ENCODE measurements at regions not wholly inside any gene's neighbourhood (a gene's known extent, or its start where the extent isn't known, plus 50 kb on each side); places are given as distances from the start of the nearest gene placed in this dataset.
"Not testable (repeated sequence)": the region's sequence is repeated elsewhere in the genome, so short reads cannot be mapped to it uniquely, and the experiment has no call there.

- DNase-seq: not testable (repeated sequence)
These were observed 409.1 kb downstream of the ICE1 start for GRCh38 chr5:5831622-5832021.

GRCh38 chr5:5828619-5829018 lies 406.1 kb downstream of the ICE1 start:
- no peak for DNase-seq

DNA sequence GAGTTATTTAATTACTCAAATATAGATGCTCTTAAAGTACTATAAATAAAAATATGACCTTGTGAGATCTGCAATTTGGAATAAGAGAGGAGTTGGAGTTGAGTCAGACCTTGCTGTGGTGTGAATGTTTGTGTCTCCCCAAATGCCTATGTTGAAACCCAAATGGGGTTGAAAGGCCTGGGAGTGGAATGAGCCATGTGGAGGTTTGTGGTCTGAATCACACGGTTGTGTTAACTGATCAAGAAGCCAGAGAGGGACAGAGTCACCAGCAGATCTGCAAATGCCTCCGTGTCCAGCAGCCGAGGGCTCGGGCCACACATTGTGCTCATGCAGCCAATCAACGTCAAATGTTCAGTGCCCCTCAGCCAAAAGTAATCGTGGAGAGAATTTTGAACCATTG lies 404.4 kb downstream of the ICE1 start:
- no peak for DNase-seq

DNA sequence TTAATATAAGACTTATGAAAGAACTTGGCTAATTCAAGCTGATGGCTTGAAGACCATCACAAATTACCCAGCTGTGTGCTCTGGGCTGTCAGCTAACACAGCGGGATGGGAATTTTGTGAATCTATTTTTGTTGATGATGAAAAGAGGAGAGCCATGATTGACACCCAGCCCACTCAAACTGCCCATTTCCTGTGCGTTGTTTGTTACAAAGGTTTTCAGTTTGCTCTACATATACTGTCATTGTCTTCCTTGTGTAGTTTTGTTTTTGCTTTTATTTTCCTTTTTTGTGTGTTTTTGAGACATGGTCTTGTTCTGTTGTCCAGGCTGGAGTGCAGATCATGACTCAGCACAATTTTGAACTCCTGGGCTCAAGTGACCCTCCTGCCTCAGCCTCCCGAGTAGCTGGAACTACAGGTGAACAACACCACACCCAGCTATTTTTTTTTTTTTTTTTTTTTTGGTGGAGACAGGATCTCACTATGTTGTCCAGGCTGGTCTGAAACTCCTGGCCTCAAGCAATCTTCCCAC lies 400.3 kb downstream of the ICE1 start:
- DNase-seq: no peak

DNA sequence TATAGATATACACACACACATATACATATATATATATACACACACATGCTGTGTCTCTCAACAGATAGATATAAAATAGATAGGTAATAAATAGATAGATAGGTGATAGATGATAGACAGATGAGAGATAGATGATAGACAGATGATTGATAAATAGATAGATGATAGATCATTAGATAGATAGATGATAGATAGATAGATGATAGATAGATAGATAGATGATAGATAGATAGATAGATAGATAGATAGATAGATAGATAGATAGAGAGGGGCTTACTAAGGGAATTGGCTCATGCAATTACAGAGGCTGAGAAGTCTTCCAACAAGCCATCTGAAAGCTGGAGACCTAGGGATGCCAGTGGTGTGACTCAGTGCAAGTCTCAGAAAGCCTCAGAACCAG lies 394.5 kb downstream of the ICE1 start:
- DNase-seq: no peak

GRCh38 chr5:5813441-5813840 lies 391.0 kb downstream of the ICE1 start:
- DNase-seq: no peak

- no peak for DNase-seq
These were observed 388.0 kb downstream of the ICE1 start for GRCh38 chr5:5810461-5810860.

- DNase-seq: no peak
These were observed 383.4 kb downstream of the ICE1 start for GRCh38 chr5:5805916-5806315.

- no peak for DNase-seq
These were observed 382.2 kb downstream of the ICE1 start for GRCh38 chr5:5804478-5805233.

DNA sequence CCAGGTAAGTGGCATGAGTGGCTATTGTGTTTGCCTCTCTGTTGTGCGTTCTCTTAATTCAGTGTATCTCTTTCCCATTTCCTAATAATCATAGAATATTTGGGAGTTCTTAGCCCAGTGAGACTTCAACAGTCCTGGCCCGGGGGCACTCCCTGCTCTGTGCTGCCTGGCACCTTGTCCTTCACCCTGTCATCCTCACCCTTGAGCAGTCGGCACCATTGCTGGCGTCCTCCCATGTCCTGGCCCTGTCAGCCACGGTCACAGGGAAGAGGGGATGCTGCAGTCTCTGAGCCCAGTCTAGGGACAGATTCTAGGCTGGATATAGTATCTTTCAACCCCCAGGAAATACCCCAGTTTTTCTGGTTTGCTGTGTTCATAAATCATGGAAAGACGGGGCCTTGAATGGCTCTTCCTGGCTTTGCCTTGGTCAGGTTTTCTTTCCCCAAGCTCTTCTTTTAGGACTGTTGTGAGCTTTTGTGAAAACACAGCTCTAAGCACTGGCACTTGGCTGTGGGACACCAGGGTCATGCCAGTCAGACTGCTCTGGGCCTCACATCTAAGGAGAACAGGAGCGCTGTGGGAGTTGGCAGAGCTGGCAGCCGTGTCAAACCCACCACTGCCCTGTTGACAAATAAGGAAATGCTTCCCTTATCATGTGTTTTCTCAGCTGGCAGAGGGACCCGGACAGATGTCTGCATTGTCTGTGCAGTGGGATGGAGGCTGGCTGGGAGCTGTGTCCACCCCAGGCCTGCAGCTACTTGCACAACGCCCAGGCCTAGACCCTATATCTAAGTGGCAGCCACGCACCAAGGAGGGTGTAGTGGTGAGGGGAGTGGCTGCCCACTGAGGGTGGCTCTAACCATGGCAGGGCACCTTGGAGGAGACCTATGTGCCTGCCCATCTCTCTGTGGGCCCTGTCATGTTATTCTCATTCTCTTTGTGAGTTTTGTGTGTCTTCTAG lies 378.6 kb downstream of the ICE1 start:
- DNase-seq: no peak

- no peak for DNase-seq
These were observed 377.3 kb downstream of the ICE1 start for GRCh38 chr5:5799826-5800225.

DNA sequence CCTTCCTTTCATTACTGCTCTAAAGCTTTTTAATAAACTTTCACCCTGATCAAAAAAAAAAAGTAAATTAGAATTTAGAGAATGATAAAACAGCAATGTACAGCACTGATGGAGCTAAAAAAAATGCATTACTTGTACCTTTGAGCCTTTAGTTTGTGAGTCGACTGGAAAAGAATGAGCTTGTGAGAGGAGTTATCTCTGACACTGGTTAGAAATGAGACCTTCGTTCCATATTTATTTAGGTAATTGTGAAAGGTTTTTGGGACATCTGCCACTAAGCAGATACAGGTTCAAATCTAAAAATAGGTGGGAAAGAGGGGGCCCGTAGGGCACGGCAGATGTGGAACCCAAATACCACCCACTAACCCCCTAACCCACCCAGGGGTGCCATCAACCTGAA lies 376.8 kb downstream of the ICE1 start:
- no peak for DNase-seq

- DNase-seq: no peak
These were observed 376.0 kb downstream of the ICE1 start for GRCh38 chr5:5798462-5798861.

DNA sequence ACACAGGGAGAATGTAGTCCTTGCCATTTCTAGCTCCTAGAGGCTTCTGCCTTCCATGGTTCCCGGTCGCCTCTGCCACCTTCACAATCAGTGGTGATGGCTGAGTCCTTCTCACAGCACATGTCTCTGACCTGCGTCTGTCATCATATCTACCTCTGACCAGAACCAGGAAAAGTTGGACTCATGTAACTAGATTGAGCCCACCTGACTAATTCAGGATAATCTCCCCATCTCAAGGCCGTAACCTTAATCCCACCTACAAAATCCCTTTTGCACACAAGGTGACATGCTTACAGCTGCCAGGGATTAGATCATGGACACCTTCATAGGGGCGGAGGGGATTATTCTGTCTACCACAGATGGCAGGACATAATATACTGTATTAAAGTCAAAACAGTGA lies 375.6 kb downstream of the ICE1 start:
- DNase-seq: no peak

DNA sequence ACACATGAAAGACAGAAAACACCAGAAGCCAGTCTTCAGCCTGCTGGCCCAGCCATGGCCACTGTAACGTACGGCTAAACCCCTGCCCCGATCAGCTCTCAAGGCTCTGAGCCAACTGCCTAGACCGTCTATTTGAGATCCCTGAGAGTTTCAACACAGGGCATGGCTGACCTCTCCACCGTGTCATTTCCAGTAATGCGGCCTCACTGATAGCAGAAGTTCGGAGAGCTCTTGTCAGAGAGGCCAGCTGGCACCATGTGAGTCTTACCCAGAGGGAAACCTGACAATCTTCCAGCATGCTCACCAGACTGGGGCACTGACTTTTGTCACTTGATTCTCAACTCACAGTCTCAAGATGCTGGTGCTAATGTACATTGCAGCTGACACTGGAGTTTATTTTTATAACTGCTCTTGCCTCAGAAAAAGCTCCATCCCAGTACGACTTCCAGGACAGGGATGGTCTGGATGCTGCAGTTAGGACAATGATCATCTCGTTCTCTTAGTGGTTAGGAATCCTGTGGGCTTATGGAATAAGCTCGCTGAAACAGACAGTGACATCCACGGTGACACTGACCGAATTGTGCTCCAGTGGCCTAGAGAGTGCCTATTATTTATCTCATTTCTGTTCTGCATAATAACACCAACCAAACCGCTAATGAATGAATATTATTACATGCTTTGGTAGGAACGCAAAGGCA lies 372.7 kb downstream of the ICE1 start:
- no peak for DNase-seq

- DNase-seq: no peak
These were observed 371.7 kb downstream of the ICE1 start for GRCh38 chr5:5794118-5794560.

GRCh38 chr5:5793242-5794117 lies 371.0 kb downstream of the ICE1 start:
- no peak for DNase-seq

GRCh38 chr5:5792106-5792505 lies 369.6 kb downstream of the ICE1 start:
- no peak for DNase-seq

DNA sequence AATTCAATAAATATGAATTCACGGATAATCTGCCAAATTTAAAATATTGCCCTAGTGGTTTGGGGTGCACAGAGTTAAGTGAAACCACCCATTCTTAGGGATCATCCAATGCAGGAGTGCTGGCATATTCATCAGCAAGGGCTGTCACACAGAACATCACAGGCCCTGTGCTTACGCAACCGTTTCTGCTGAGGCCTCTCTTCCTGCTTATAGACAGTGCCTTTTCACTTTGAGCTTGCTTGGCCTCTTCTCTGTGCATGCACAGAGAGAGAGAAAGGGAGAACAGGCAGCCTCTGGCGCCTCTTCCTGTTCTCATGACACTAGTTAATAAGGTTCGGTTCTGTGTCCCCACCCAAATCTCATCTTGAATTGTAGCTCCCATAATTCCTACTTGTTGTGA lies 366.3 kb downstream of the ICE1 start:
- DNase-seq: no peak

DNA sequence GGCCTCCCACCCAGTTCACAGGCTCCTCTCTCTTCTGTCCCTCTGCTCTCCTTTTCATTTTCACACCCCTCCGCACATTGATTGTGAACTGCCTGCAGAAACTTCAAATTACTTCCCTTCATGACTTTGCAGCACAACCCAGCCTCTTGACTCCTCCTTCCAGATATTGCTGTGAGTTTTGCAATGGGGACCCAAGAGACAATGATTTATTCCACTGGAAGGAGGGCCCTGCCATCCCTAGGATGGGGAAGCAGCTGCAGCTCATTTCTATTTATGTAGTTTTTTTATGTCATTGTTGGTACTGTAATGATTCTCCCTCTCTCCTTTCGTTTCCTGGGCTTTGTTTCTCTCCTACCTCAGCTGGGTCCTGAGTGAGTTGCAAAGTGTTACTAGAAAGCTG lies 364.9 kb downstream of the ICE1 start:
- no peak for DNase-seq

DNA sequence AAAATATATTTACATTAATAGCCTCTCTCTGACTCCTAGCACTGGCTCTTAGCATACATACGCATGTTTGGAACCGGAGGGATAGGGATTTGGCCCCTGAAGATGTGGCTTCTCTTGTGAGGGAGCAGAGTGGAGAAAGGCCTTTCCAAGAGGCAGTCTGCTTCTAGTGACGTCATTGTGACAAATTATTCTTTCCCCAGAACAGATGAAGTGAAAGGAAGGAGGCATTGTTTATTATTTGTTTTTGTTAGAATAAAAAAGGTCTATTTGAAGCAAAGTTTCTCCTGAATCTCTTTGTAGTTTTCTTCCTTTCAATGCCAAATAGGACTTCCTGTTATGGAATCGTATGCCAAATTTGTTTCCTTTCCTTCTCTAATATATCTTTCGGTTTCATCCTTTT lies 361.6 kb downstream of the ICE1 start:
- no peak for DNase-seq

- no peak for DNase-seq
These were observed 360.5 kb downstream of the ICE1 start for GRCh38 chr5:5783021-5783420.

Measured in left hindlimb (tissue), 1 donor.